ENCODE measurements at regions not wholly inside any gene's neighbourhood (a gene's known extent, or its start where the extent isn't known, plus 50 kb on each side); places are given as distances from the start of the nearest gene placed in this dataset.

GRCh38 chr1:217106231-217106901 is 383.1 kb upstream of the ESRRG start:
- no peak for TF ChIP-seq CTCF (IDR thresholded peaks at IDR 0.05; ENCODE audit: unreplicated experiment in 3 of 3)
- Mint-ChIP-seq H3K9me3 (no peaks in the 10 kb centered on the region), H3K27me3 (ENCODE audit: low read depth) (peaks cover 28% of the 10 kb centered on the region), H3K4me3 (no peak overlapping the region), H3K27ac (peak overlapping the region in 2 of 3 experiments; percentile 1 to 3), H3K36me3 (ENCODE audit: low read depth) (no peaks in the 10 kb centered on the region), H3K4me1 (peaks cover 10% of the 10 kb centered on the region)

GRCh38 chr1:217105437-217105836 is 382.2 kb upstream of the ESRRG start:
- no peak for TF ChIP-seq CTCF (IDR thresholded peaks at IDR 0.05; ENCODE audit: unreplicated experiment in 3 of 3)
- Mint-ChIP-seq H3K9me3 (no peaks in the 10 kb centered on the region), H3K4me3 (no peak overlapping the region), H3K4me1 (peaks cover 10% of the 10 kb centered on the region), H3K36me3 (ENCODE audit: low read depth) (no peaks in the 10 kb centered on the region), H3K27me3 (ENCODE audit: low read depth) (peaks cover 30% of the 10 kb centered on the region), H3K27ac (no peak overlapping the region)

- peaks cover 5% of the 10 kb centered on the region for H3K36me3 Mint-ChIP-seq (ENCODE audit: low read depth)
- H3K4me1 Mint-ChIP-seq, result no peaks in the 10 kb centered on the region
- no peaks in the 10 kb centered on the region for H3K9me3 Mint-ChIP-seq
- no peak for TF ChIP-seq CTCF (IDR thresholded peaks at IDR 0.05; ENCODE audit: unreplicated experiment in 3 of 3)
- peaks cover 14% of the 10 kb centered on the region for H3K27me3 Mint-ChIP-seq (ENCODE audit: low read depth)
- no peak overlapping the region for H3K4me3 Mint-ChIP-seq
- H3K27ac Mint-ChIP-seq, result no peak overlapping the region
Observed at GRCh38 chr1:217097819-217098218, 374.6 kb upstream of the ESRRG start.

GRCh38 chr1:217096200-217096599 is 373.0 kb upstream of the ESRRG start:
- Mint-ChIP-seq H3K4me3 (no peak overlapping the region), H3K27me3 (ENCODE audit: low read depth) (peaks cover 9% of the 10 kb centered on the region), H3K4me1 (peaks cover 13% of the 10 kb centered on the region), H3K9me3 (no peaks in the 10 kb centered on the region), H3K36me3 (ENCODE audit: low read depth) (peaks cover 5% of the 10 kb centered on the region), H3K27ac (no peak overlapping the region)
- no peak for TF ChIP-seq CTCF (IDR thresholded peaks at IDR 0.05; ENCODE audit: unreplicated experiment in 3 of 3)

GRCh38 chr1:217095050-217095622 is 371.9 kb upstream of the ESRRG start:
- H3K4me3 Mint-ChIP-seq, result no peak overlapping the region
- peaks cover 22% of the 10 kb centered on the region for H3K4me1 Mint-ChIP-seq
- H3K9me3 Mint-ChIP-seq, result no peaks in the 10 kb centered on the region
- peak overlapping the region in 1 of 3 experiments; percentile 57 for H3K27ac Mint-ChIP-seq
- peaks cover 4% of the 10 kb centered on the region for H3K27me3 Mint-ChIP-seq (ENCODE audit: low read depth)
- peaks cover 5% of the 10 kb centered on the region for H3K36me3 Mint-ChIP-seq (ENCODE audit: low read depth)
- no peak for TF ChIP-seq CTCF (IDR thresholded peaks at IDR 0.05; ENCODE audit: unreplicated experiment in 3 of 3)

GRCh38 chr1:217091561-217091960 is 368.3 kb upstream of the ESRRG start:
- Mint-ChIP-seq H3K27ac (peak overlapping the region; percentile 62 to 94 (median 68)), H3K4me1 (peaks cover 52% of the 10 kb centered on the region), H3K4me3 (peak overlapping the region; percentile 85 to 95 (median 94)), H3K27me3 (ENCODE audit: low read depth) (peaks cover 3% of the 10 kb centered on the region), H3K9me3 (no peaks in the 10 kb centered on the region), H3K36me3 (ENCODE audit: low read depth) (peaks cover 5% of the 10 kb centered on the region)
- no peak for TF ChIP-seq CTCF (IDR thresholded peaks at IDR 0.05; ENCODE audit: unreplicated experiment in 3 of 3)
